ENCODE measurements at regions not wholly inside any gene's neighbourhood (a gene's known extent, or its start where the extent isn't known, plus 50 kb on each side); places are given as distances from the start of the nearest gene placed in this dataset.

- TF ChIP-seq CTCF (IDR thresholded peaks at IDR 0.05; ENCODE audit: insufficient read depth, low read depth, low read length, missing control alignments): no peak
- DNase-seq (ENCODE audit: low read depth): no peak
- no peak overlapping the region for H3K4me3 ChIP-seq (ENCODE audit: low read length)
These were observed 115.5 kb upstream of the ADARB2 start for GRCh38 chr10:1852841-1853240.

DNA sequence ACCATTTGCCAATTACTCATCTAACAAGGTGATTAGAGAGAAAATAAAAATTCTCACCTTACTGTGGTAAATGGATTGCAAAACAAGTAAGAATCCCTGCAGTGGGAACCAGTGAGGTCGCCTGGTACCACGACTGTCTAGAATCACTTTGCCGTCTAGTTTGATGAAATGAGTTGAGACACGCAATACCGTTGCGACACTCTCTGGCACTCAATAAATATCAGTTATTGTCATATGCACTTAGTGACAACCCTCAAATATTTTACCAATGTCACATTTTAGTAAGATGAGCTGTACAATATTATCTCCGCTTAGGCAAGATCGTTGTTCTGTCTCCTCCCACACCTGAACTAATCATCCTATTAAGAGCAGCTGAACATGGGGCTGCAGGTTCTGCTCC is 114.4 kb upstream of the ADARB2 start:
- no peak for TF ChIP-seq CTCF (IDR thresholded peaks at IDR 0.05; ENCODE audit: insufficient read depth, low read depth, low read length, missing control alignments)
- no peak for DNase-seq (ENCODE audit: low read depth)
- no peak overlapping the region for H3K4me3 ChIP-seq (ENCODE audit: low read length)

GRCh38 chr10:1850971-1851527 is 113.7 kb upstream of the ADARB2 start:
- no peak for TF ChIP-seq CTCF (IDR thresholded peaks at IDR 0.05; ENCODE audit: insufficient read depth, low read depth, low read length, missing control alignments)
- H3K4me3 ChIP-seq (ENCODE audit: low read length): no peak overlapping the region
- DNase-seq (ENCODE audit: low read depth): no peak

- H3K4me3 ChIP-seq (ENCODE audit: low read length): no peak overlapping the region
- no peak for TF ChIP-seq CTCF (IDR thresholded peaks at IDR 0.05; ENCODE audit: insufficient read depth, low read depth, low read length, missing control alignments)
- no peak for DNase-seq (ENCODE audit: low read depth)
These were observed 110.0 kb upstream of the ADARB2 start for GRCh38 chr10:1847361-1847760.

DNA sequence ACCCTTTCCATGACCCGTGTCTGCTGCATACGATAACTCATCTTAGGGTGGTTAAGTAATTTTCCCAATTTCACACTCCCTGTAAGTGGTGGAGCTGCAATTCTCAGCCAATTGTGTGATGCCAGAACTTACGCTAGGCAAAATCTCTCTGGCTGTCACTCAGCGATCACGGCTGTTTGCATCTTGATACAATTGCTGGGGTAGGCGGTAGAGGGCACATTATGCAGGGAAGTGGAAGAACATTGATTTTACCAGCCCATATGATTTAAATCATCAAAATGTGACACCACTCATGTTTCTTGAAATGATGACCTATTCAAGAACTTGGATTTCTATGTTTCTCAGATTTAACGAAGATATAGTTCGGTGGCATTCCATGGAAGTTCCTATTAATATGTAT is 108.7 kb upstream of the ADARB2 start:
- H3K4me3 ChIP-seq (ENCODE audit: low read length): no peak overlapping the region
- no peak for TF ChIP-seq CTCF (IDR thresholded peaks at IDR 0.05; ENCODE audit: insufficient read depth, low read depth, low read length, missing control alignments)
- no peak for DNase-seq (ENCODE audit: low read depth)

- no peak overlapping the region for H3K4me3 ChIP-seq (ENCODE audit: low read length)
- no peak for DNase-seq (ENCODE audit: low read depth)
- no peak for TF ChIP-seq CTCF (IDR thresholded peaks at IDR 0.05; ENCODE audit: insufficient read depth, low read depth, low read length, missing control alignments)
These were observed 104.4 kb upstream of the ADARB2 start for GRCh38 chr10:1841759-1842158.

DNA sequence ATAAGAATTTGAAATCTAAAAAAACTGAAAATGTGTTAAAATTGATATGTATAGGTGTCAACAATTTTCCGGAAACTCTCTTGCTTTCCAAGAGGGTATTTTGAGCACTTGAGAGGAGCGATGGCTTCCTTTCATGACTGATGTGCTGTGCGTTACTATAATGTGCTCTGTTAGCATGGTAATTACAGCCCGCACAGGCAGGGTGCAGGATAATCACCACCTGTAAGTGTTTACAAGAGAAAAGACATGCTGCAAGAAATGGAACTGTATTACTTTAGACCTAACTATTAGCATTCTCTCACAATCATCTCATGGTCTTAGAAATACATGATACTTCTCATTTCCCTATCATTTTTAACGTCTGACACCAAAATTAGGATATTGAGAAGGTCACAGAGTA is 92.4 kb upstream of the ADARB2 start:
- no peak for DNase-seq (ENCODE audit: low read depth)
- no peak for TF ChIP-seq CTCF (IDR thresholded peaks at IDR 0.05; ENCODE audit: insufficient read depth, low read depth, low read length, missing control alignments)
- no peak overlapping the region for H3K4me3 ChIP-seq (ENCODE audit: low read length)

Data from epithelial cell of esophagus (primary cell).